ENCODE measurements at regions not wholly inside any gene's neighbourhood (a gene's known extent, or its start where the extent isn't known, plus 50 kb on each side); places are given as distances from the start of the nearest gene placed in this dataset.

DNA sequence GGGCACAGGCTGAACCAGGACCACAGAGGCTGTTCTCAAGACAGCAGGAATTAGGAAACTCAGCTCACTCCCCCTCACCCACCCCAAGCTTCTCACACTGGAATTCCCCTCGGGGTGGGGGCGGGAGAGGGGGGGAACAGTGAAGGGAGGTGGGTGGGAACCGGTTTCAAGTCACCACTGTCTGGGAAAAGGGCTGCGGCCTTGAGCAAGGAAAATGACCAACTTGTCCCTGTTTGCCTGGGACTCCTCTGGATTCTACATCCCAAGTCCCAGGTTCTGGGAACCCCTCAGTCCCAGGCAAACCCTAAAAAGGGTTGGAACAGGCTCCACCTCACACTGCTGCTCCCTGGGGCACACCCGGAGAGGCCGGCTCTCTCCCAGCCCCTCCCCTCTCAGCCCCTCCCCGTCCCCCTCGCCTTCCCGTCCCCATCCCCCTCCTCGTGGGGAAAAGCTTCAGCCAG, 230.7 kb downstream of the TFAP2C start:
- Histone ChIP-seq H3K4me3 (ENCODE audit: low read length) (no peak overlapping the region), H3K79me2 (ENCODE audit: low read length) (no peaks in the 10 kb centered on the region), H3K9me3 (ENCODE audit: insufficient read depth, low read length) (no peaks in the 10 kb centered on the region), H4K20me1 (ENCODE audit: insufficient read depth, low read length) (no peaks in the 10 kb centered on the region), H3K27me3 (ENCODE audit: low read depth, low read length) (peaks cover 45% of the 10 kb centered on the region), H3K27ac (ENCODE audit: low read length) (no peak overlapping the region), H3K36me3 (replicated peaks; ENCODE audit: low read depth, low read length) (no peaks in the 10 kb centered on the region), H3K4me2 (ENCODE audit: low read length) (peak overlapping the region; percentile 4; the same call in 1 of the 2 replicates), H2AFZ (ENCODE audit: low read depth, low read length) (no peak overlapping the region), H3K4me1 (ENCODE audit: low read length) (peaks cover 22% of the 10 kb centered on the region), H3K9ac (ENCODE audit: low read length) (no peak overlapping the region)
- TF ChIP-seq EZH2phosphoT487 (IDR thresholded peaks at IDR 0.05; ENCODE audit: low read depth) (no peak), CTCF (IDR thresholded peaks at IDR 0.05; ENCODE audit: low read depth, low read length) (no peak)

DNA sequence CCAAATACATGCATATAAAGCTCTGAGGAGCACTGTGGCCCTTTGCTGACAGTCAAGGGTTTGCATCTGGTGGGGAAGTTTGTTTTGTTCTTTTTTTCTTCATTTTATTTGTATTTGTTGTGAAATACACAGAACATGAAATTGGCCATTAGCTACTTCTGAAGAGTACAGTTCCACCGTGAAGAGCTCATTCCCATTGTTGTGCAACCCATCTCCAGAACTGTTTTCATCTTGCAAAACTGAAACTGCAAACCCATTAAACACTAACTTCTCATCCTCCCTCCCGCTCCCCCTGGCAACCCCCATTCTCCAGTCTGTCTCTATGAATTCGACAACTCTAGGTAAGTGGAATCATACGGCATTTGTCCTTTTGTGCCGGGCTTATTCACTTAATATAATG, 231.3 kb downstream of the TFAP2C start:
- Histone ChIP-seq H3K79me2 (ENCODE audit: low read length) (no peaks in the 10 kb centered on the region), H3K9ac (ENCODE audit: low read length) (no peak overlapping the region), H3K4me3 (ENCODE audit: low read length) (no peak overlapping the region), H3K4me2 (ENCODE audit: low read length) (no peak overlapping the region), H2AFZ (ENCODE audit: low read depth, low read length) (no peak overlapping the region), H3K27me3 (ENCODE audit: low read depth, low read length) (peaks cover 50% of the 10 kb centered on the region), H3K27ac (ENCODE audit: low read length) (no peak overlapping the region), H4K20me1 (ENCODE audit: insufficient read depth, low read length) (no peaks in the 10 kb centered on the region), H3K4me1 (ENCODE audit: low read length) (peaks cover 22% of the 10 kb centered on the region), H3K9me3 (ENCODE audit: insufficient read depth, low read length) (no peaks in the 10 kb centered on the region), H3K36me3 (replicated peaks; ENCODE audit: low read depth, low read length) (no peaks in the 10 kb centered on the region)
- TF ChIP-seq CTCF (IDR thresholded peaks at IDR 0.05; ENCODE audit: low read depth, low read length): no peak
- TF ChIP-seq EZH2phosphoT487 (IDR thresholded peaks at IDR 0.05; ENCODE audit: low read depth): no peak

DNA sequence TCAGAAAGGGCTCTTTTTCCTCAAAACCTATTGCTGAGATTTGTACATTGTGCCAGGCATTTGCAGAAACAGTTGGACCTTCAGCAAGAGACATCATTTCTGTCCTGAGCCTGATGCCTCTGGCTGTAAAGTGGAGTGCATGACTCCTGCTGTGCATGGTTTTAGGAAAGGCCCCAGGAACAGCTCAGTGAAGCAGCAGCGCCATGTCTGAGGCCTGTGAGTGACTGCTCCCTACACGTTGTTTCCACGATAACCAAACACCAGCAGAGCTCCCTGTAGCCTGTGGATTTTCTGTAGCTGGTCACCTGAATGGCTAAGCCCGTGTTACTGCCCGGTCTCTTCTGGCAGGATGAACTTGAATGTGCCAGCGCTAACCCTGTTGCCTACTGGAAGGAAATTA, 232.5 kb downstream of the TFAP2C start:
- Histone ChIP-seq H3K27me3 (ENCODE audit: low read depth, low read length) (peaks cover 55% of the 10 kb centered on the region), H3K4me3 (ENCODE audit: low read length) (no peak overlapping the region), H2AFZ (ENCODE audit: low read depth, low read length) (no peak overlapping the region), H3K27ac (ENCODE audit: low read length) (no peak overlapping the region), H3K4me2 (ENCODE audit: low read length) (no peak overlapping the region), H3K4me1 (ENCODE audit: low read length) (peaks cover 22% of the 10 kb centered on the region), H3K9ac (ENCODE audit: low read length) (no peak overlapping the region), H3K36me3 (replicated peaks; ENCODE audit: low read depth, low read length) (no peaks in the 10 kb centered on the region), H3K79me2 (ENCODE audit: low read length) (no peaks in the 10 kb centered on the region), H4K20me1 (ENCODE audit: insufficient read depth, low read length) (no peaks in the 10 kb centered on the region), H3K9me3 (ENCODE audit: insufficient read depth, low read length) (no peaks in the 10 kb centered on the region)
- no peak for TF ChIP-seq CTCF (IDR thresholded peaks at IDR 0.05; ENCODE audit: low read depth, low read length)
- no peak for TF ChIP-seq EZH2phosphoT487 (IDR thresholded peaks at IDR 0.05; ENCODE audit: low read depth)

- peaks cover 26% of the 10 kb centered on the region for H3K4me1 ChIP-seq (ENCODE audit: low read length)
- peaks cover 71% of the 10 kb centered on the region for H3K27me3 ChIP-seq (ENCODE audit: low read depth, low read length)
- peaks cover 3% of the 10 kb centered on the region for H3K36me3 ChIP-seq (replicated peaks; ENCODE audit: low read depth, low read length)
These were observed 235.9 kb downstream of the TFAP2C start for GRCh38 chr20:56865055-56865454.

More at GRCh38 chr20:56865055-56865454, 235.9 kb downstream of the TFAP2C start:
- Histone ChIP-seq H2AFZ (ENCODE audit: low read depth, low read length) (no peak overlapping the region), H3K79me2 (ENCODE audit: low read length) (no peaks in the 10 kb centered on the region), H3K9ac (ENCODE audit: low read length) (no peak overlapping the region), H3K4me2 (ENCODE audit: low read length) (no peak overlapping the region), H3K4me3 (ENCODE audit: low read length) (no peak overlapping the region), H4K20me1 (ENCODE audit: insufficient read depth, low read length) (no peaks in the 10 kb centered on the region), H3K27ac (ENCODE audit: low read length) (no peak overlapping the region), H3K9me3 (ENCODE audit: insufficient read depth, low read length) (no peaks in the 10 kb centered on the region)
- TF ChIP-seq CTCF (IDR thresholded peaks at IDR 0.05; ENCODE audit: low read depth, low read length) (no peak), EZH2phosphoT487 (IDR thresholded peaks at IDR 0.05; ENCODE audit: low read depth) (no peak)
